Left lobe of liver (tissue), 2 donors: ENCODE measurements at regions not wholly inside any gene's neighbourhood (a gene's known extent, or its start where the extent isn't known, plus 50 kb on each side); places are given as distances from the start of the nearest gene placed in this dataset.
A peak's percentile ranks its signal among the peaks of the same experiment; 100 is the strongest.

Experiments used
- ATAC-seq: fragments of 200-7000 bp; cut with Tn5 transposase; one replicate; pipeline ENCODE4 v1.9.1; 2020; ENCODE audit warnings: mild to moderate bottlenecking, moderate library complexity
- DNase-seq: peaks from one replicate; pipeline ENCODE4 v3.0.0-alpha.2; 2020; ENCODE audit warnings: low spot score
- donor health status: DM: no; HTN: no; CAD: no; lungs with moderate emphysema.
- donor health status: DM: no; HTN: yes; CAD: no.

- ATAC-seq (peak; percentile 5), DNase-seq (no peak)
These were observed 127.5 kb upstream of the CPEB4 start for GRCh38 chr5:173760461-173761177.

- peak; percentile 24 for ATAC-seq
- no peak for DNase-seq
These were observed 127.0 kb upstream of the CPEB4 start for GRCh38 chr5:173761178-173761513.

- no peak for DNase-seq
These were observed 126.1 kb upstream of the CPEB4 start for GRCh38 chr5:173762045-173762444.

GRCh38 chr5:173762930-173763329 lies 125.2 kb upstream of the CPEB4 start:
- DNase-seq = peak; percentile 67
- peak; percentile 29 for ATAC-seq

More at GRCh38 chr5:173762045-173762444, 126.1 kb upstream of the CPEB4 start:
- no peak for ATAC-seq

- no peak for ATAC-seq
- DNase-seq = no peak
These were observed 124.7 kb upstream of the CPEB4 start for GRCh38 chr5:173763410-173763809.

- peak; percentile 79 for DNase-seq
- peak; percentile 28 for ATAC-seq
These were observed 123.7 kb upstream of the CPEB4 start for GRCh38 chr5:173764332-173765028.

- DNase-seq (no peak), ATAC-seq (no peak)
These were observed 123.0 kb upstream of the CPEB4 start for GRCh38 chr5:173765029-173765644.

GRCh38 chr5:173765661-173766060 lies 122.5 kb upstream of the CPEB4 start:
- ATAC-seq (no peak), DNase-seq (no peak)

GRCh38 chr5:173767574-173768266 lies 120.4 kb upstream of the CPEB4 start:
- DNase-seq = peak; percentile 95

GRCh38 chr5:173768267-173768806 lies 119.8 kb upstream of the CPEB4 start:
- DNase-seq = no peak

More at GRCh38 chr5:173767574-173768266, 120.4 kb upstream of the CPEB4 start:
- ATAC-seq = peak; percentile 70

GRCh38 chr5:173768891-173769290 lies 119.3 kb upstream of the CPEB4 start:
- DNase-seq (no peak), ATAC-seq (no peak)

More at GRCh38 chr5:173768267-173768806, 119.8 kb upstream of the CPEB4 start:
- no peak for ATAC-seq

- ATAC-seq = no peak
- DNase-seq = no peak
These were observed 117.5 kb upstream of the CPEB4 start for GRCh38 chr5:173770637-173771036.

- DNase-seq (peak; percentile 86), ATAC-seq (peak; percentile 27)
These were observed 116.9 kb upstream of the CPEB4 start for GRCh38 chr5:173771121-173771724.

GRCh38 chr5:173771725-173772383 lies 116.3 kb upstream of the CPEB4 start:
- DNase-seq = no peak
- ATAC-seq = no peak

GRCh38 chr5:173772384-173773059 lies 115.6 kb upstream of the CPEB4 start:
- ATAC-seq = no peak
- DNase-seq = no peak

- ATAC-seq (no peak), DNase-seq (no peak)
These were observed 113.8 kb upstream of the CPEB4 start for GRCh38 chr5:173774271-173774761.

GRCh38 chr5:173775261-173776197 lies 112.6 kb upstream of the CPEB4 start:
- DNase-seq (no peak), ATAC-seq (no peak)

GRCh38 chr5:173777149-173777548 lies 111.0 kb upstream of the CPEB4 start:
- DNase-seq (no peak), ATAC-seq (peak; percentile 62)
